OCI-LY7 (cell line): ENCODE measurements at regions not wholly inside any gene's neighbourhood (a gene's known extent, or its start where the extent isn't known, plus 50 kb on each side); places are given as distances from the start of the nearest gene placed in this dataset.

ENCODE experiments used
- CTCF ChIP-seq: fragments of 200-600 bp; sonication (generic); conservative IDR thresholded peaks from 2 replicates; pipeline ENCODE4 v1.5.1; 2014; ENCODE audit warnings: mild to moderate bottlenecking, antibody characterized with exemption, low read length, moderate library complexity, mixed read lengths
- EZH2phosphoT487 ChIP-seq: fragments of 200-600 bp; sonication (generic); IDR thresholded peaks from 2 replicates; pipeline ENCODE4 v1.6.1; 2018; ENCODE audit warnings: low read depth, borderline replicate concordance, mild to moderate bottlenecking, mixed run types, antibody characterized with exemption, low read length, moderate library complexity, mixed read lengths

GRCh38 chr5:68048516-68048915, 167.0 kb upstream of the PIK3R1 start:
- TF ChIP-seq CTCF (no peak), EZH2phosphoT487 (no peak)
